T-cell (primary cell): ENCODE measurements at regions not wholly inside any gene's neighbourhood (a gene's known extent, or its start where the extent isn't known, plus 50 kb on each side); places are given as distances from the start of the nearest gene placed in this dataset.

Experiments used
- ATAC-seq, 4 experiments: fragments of 200-7000 bp in 3 of 4; fragments of 150-1000 bp in 1 of 4; cut with Tn5 transposase; replicated peaks in 1 of 4; 1 replicate in 3 of 4; 2 replicates in 1 of 4; pipeline ENCODE4 v1.10.0; 2021; ENCODE audit warnings: moderate library complexity in 3 of 4, mild to moderate bottlenecking in 2 of 4, moderate number of reproducible peaks in 1 of 4
- CTCF ChIA-PET, 2 donors: fragments of 300-600 bp; sonication (Branson Sonifier 250); formaldehyde crosslinking; loops; one replicate each; lab custom pipeline; 2022; ENCODE audit warnings: antibody characterized with exemption in 2 of 2; lab: Charles Lee
- POLR2A ChIA-PET, 2 donors: fragments of 300-600 bp; sonication (Branson Sonifier 250); formaldehyde crosslinking; loops; one replicate each; lab custom pipeline; 2022; ENCODE audit warnings: antibody characterized with exemption in 2 of 2; lab: Charles Lee
- DNase-seq, 35 experiments: peaks; one replicate each; pipeline versions ENCODE4 v3.0.0 to v3.0.0-alpha.2; 2013 to 2023
- H3K27ac ChIP-seq: one replicate; pipeline ENCODE4 v1.5.1; 2013; ENCODE audit warnings: low read length
- H3K27me3 ChIP-seq, 2 experiments: replicated peaks in 1 of 2; 1 replicate in 1 of 2; 2 replicates in 1 of 2; pipeline versions ENCODE4 v1.6.1 to v1.7.0; 2013; ENCODE audit warnings: low read length in 1 of 2, mixed read lengths in 1 of 2; ENCODE audit not compliant: control insufficient read depth in 2 of 2, insufficient read depth in 2 of 2; ENCODE audit errors: extremely low read depth in 1 of 2
- H3K36me3 ChIP-seq, 2 donors: 1 replicate in 1 of 2; 2 replicates in 1 of 2; pipeline versions ENCODE4 v1.6.1 to v1.7.0; 2013; ENCODE audit warnings: low read length in 1 of 2; ENCODE audit not compliant: control insufficient read depth in 2 of 2, insufficient read depth in 1 of 2; ENCODE audit errors: extremely low read depth in 1 of 2
- H3K4me1 ChIP-seq, 2 experiments: 1 replicate in 1 of 2; 2 replicates in 1 of 2; pipeline versions ENCODE4 v1.6.1 to v1.7.0; 2013; ENCODE audit warnings: low read length in 2 of 2, mixed read lengths in 1 of 2; ENCODE audit not compliant: insufficient read depth in 2 of 2, control insufficient read depth in 1 of 2; ENCODE audit errors: extremely low read depth in 1 of 2
- H3K4me3 ChIP-seq, 2 donors: 1 replicate in 1 of 2; 2 replicates in 1 of 2; pipeline versions ENCODE4 v1.5.1 to v1.7.0; 2013; ENCODE audit warnings: mild to moderate bottlenecking in 2 of 2, low read length in 1 of 2, moderate library complexity in 1 of 2; ENCODE audit not compliant: control insufficient read depth in 1 of 2; ENCODE audit errors: extremely low read depth in 1 of 2
- H3K9me3 ChIP-seq: 2 replicates; pipeline ENCODE4 v1.7.0; 2013
- H3K27ac Mint-ChIP-seq, 2 donors: one replicate each; pipeline ENCODE4 v1.8.0; 2020 to 2021; ENCODE audit warnings: mild to moderate bottlenecking in 2 of 2, mixed read lengths in 2 of 2
- H3K27me3 Mint-ChIP-seq, 2 donors: one replicate each; pipeline ENCODE4 v1.8.0; 2021 to 2022; ENCODE audit warnings: mixed read lengths in 2 of 2
- H3K36me3 Mint-ChIP-seq: one replicate; pipeline ENCODE4 v1.8.0; 2021; ENCODE audit warnings: mixed read lengths
- H3K4me1 Mint-ChIP-seq, 3 donors: one replicate each; pipeline ENCODE4 v1.8.0; 2020 to 2022; ENCODE audit warnings: mixed read lengths in 3 of 3, mild to moderate bottlenecking in 1 of 3
- H3K4me3 Mint-ChIP-seq, 3 donors: one replicate each; pipeline ENCODE4 v1.8.0; 2020 to 2022; ENCODE audit warnings: mild to moderate bottlenecking in 3 of 3, mixed read lengths in 3 of 3, moderate library complexity in 3 of 3
- H3K9me3 Mint-ChIP-seq, 3 donors: one replicate each; pipeline ENCODE4 v1.8.0; 2020 to 2022; ENCODE audit warnings: mixed read lengths in 3 of 3
- WGBS: methylation state at CpG from one replicate; pipeline ENCODE4 v1.1.5; 2013; ENCODE audit warnings: missing lambda C conversion rate; ENCODE audit not compliant: insufficient coverage; 5-methylcytosine and 5-hydroxymethylcytosine counted together

DNA sequence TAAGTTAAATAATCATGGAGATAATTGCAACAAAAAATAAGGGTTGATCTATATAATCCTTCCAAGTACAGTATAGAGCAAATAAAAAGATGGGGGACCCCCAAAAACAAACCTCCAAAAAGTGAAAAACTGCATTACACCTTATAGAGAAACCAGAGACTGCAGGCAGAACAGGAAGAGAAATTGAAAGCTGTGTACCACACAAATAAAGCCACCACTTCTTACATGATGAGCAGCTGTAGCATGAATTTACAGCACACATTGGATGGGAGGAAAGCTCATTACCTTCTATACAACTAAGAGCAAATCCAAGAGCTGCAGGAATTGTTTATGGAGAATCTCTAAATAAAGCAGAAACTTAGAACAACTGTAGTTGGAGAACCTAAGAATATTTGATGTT is 152.4 kb upstream of the PDE5A start:
- ATAC-seq (no peak), DNase-seq (no peak)
- Histone ChIP-seq H3K27me3 (no peaks in the 10 kb centered on the region), H3K4me3 (no peak overlapping the region), H3K27ac (no peak overlapping the region), H3K9me3 (no peaks in the 10 kb centered on the region), H3K4me1 (no peaks in the 10 kb centered on the region), H3K36me3 (no peaks in the 10 kb centered on the region)
- Mint-ChIP-seq H3K27ac (no peak overlapping the region), H3K27me3 (peaks cover 0 to 3% of the 10 kb centered on the region in 2 donors), H3K4me3 (no peak overlapping the region), H3K4me1 (no peaks in the 10 kb centered on the region), H3K9me3 (no peaks in the 10 kb centered on the region), H3K36me3 (no peaks in the 10 kb centered on the region)
- ChIA-PET POLR2A (no interaction called here), CTCF (no interaction called here)

GRCh38 chr4:119774840-119775239 is 146.2 kb upstream of the PDE5A start:
- Mint-ChIP-seq H3K27ac (no peak overlapping the region), H3K4me3 (no peak overlapping the region), H3K36me3 (no peaks in the 10 kb centered on the region), H3K4me1 (no peaks in the 10 kb centered on the region), H3K9me3 (no peaks in the 10 kb centered on the region), H3K27me3 (peaks cover 0 to 3% of the 10 kb centered on the region in 2 donors)
- ATAC-seq (no peak), DNase-seq (no peak)
- no peaks in the 10 kb centered on the region for H3K4me1 ChIP-seq
- no peaks in the 10 kb centered on the region for H3K9me3 ChIP-seq
- WGBS: 80% methylated on average over 1 of the region's 2 CpGs
- ChIA-PET POLR2A (no interaction called here), CTCF (no interaction called here)
- H3K27me3 ChIP-seq: no peaks in the 10 kb centered on the region
- H3K36me3 ChIP-seq: no peaks in the 10 kb centered on the region
- no peak overlapping the region for H3K27ac ChIP-seq
- no peak overlapping the region for H3K4me3 ChIP-seq

- Mint-ChIP-seq H3K36me3 (no peaks in the 10 kb centered on the region), H3K27me3 (peaks cover 0 to 3% of the 10 kb centered on the region in 2 donors), H3K9me3 (no peaks in the 10 kb centered on the region), H3K27ac (no peak overlapping the region), H3K4me3 (no peak overlapping the region), H3K4me1 (no peaks in the 10 kb centered on the region)
- ATAC-seq (no peak), DNase-seq (no peak)
- H3K9me3 ChIP-seq: no peaks in the 10 kb centered on the region
- CTCF ChIA-PET: no interaction called here
- no peak overlapping the region for H3K27ac ChIP-seq
- H3K27me3 ChIP-seq: no peaks in the 10 kb centered on the region
- POLR2A ChIA-PET: no interaction called here
- H3K36me3 ChIP-seq: no peaks in the 10 kb centered on the region
- H3K4me1 ChIP-seq: no peaks in the 10 kb centered on the region
- 33% methylated on average over 1 of the region's 1 CpG for WGBS
- H3K4me3 ChIP-seq: no peak overlapping the region
Observed at GRCh38 chr4:119765951-119766350, 137.3 kb upstream of the PDE5A start.

GRCh38 chr4:119765469-119765868 is 136.9 kb upstream of the PDE5A start:
- H3K9me3 ChIP-seq: no peaks in the 10 kb centered on the region
- no peak overlapping the region for H3K4me3 ChIP-seq
- no peaks in the 10 kb centered on the region for H3K36me3 Mint-ChIP-seq
- no CpG with 5 or more reads among the region's 1 CpG for WGBS
- no peak for ATAC-seq
- H3K27me3 Mint-ChIP-seq: peaks cover 0 to 3% of the 10 kb centered on the region in 2 donors
- H3K27ac Mint-ChIP-seq: no peak overlapping the region
- H3K27ac ChIP-seq: no peak overlapping the region
- no peaks in the 10 kb centered on the region for H3K4me1 ChIP-seq
- no peaks in the 10 kb centered on the region for H3K4me1 Mint-ChIP-seq
- ChIA-PET POLR2A (no interaction called here), CTCF (no interaction called here)
- H3K4me3 Mint-ChIP-seq: no peak overlapping the region
- no peaks in the 10 kb centered on the region for H3K36me3 ChIP-seq
- no peaks in the 10 kb centered on the region for H3K27me3 ChIP-seq
- no peak for DNase-seq
- no peaks in the 10 kb centered on the region for H3K9me3 Mint-ChIP-seq

GRCh38 chr4:119763386-119763785 is 134.8 kb upstream of the PDE5A start:
- Histone ChIP-seq H3K27me3 (no peaks in the 10 kb centered on the region), H3K36me3 (no peaks in the 10 kb centered on the region), H3K4me3 (no peak overlapping the region), H3K9me3 (no peaks in the 10 kb centered on the region), H3K4me1 (no peaks in the 10 kb centered on the region), H3K27ac (no peak overlapping the region)
- ChIA-PET POLR2A (interaction anchor here in 1 of 2 donors (0.6 kb wide), 1 partner anchor 38 kb away, joined by 3 read pairs; no protein-coding TSS in a partner anchor), CTCF (interaction anchor here in 1 of 2 donors (0.5 kb wide), 1 partner anchor 194 kb away, joined by 3 read pairs; no protein-coding TSS in a partner anchor)
- Mint-ChIP-seq H3K27ac (no peak overlapping the region), H3K9me3 (no peaks in the 10 kb centered on the region), H3K27me3 (peaks cover 0 to 3% of the 10 kb centered on the region in 2 donors), H3K36me3 (no peaks in the 10 kb centered on the region), H3K4me3 (no peak overlapping the region), H3K4me1 (no peaks in the 10 kb centered on the region)
- DNase-seq: no peak
- no peak for ATAC-seq
- 20% methylated on average over 1 of the region's 1 CpG for WGBS

DNA sequence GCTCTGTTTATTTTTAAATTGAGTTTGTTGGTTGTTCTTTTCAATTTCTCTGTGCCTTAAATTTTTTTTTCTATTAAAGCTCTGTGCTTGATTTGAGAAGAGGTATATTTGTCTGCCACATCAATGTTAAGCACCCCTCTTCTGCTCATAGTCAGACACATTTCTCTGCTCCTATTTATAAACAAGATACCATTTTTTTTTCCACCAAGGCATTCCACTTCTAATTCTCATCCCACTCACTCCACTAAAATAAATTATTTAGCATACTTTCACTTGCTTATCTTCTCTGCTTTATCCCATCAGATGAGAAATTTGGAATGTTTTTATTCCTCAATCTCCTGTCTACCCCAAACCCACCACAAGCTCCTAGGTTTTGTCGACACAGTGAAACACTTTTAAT is 127.0 kb upstream of the PDE5A start:
- no peak overlapping the region for H3K4me3 Mint-ChIP-seq
- WGBS: no CpG with 5 or more reads among the region's 1 CpG
- POLR2A ChIA-PET: no interaction called here

GRCh38 chr4:119752936-119753335 is 124.3 kb upstream of the PDE5A start:
- peaks cover 0 to 7% of the 10 kb centered on the region in 2 donors for H3K27me3 Mint-ChIP-seq
- ATAC-seq (no peak), DNase-seq (no peak)
- no CpG with 5 or more reads among the region's 2 CpGs for WGBS
- no peaks in the 10 kb centered on the region for H3K4me1 Mint-ChIP-seq
- H3K9me3 ChIP-seq: no peaks in the 10 kb centered on the region
- ChIA-PET POLR2A (no interaction called here), CTCF (no interaction called here)
- no peaks in the 10 kb centered on the region for H3K9me3 Mint-ChIP-seq
- H3K36me3 ChIP-seq: no peaks in the 10 kb centered on the region
- H3K27ac Mint-ChIP-seq: no peak overlapping the region
- no peaks in the 10 kb centered on the region for H3K4me1 ChIP-seq
- H3K4me3 ChIP-seq: no peak overlapping the region
- H3K27ac ChIP-seq: no peak overlapping the region
- H3K36me3 Mint-ChIP-seq: no peaks in the 10 kb centered on the region
- H3K4me3 Mint-ChIP-seq: no peak overlapping the region
- no peaks in the 10 kb centered on the region for H3K27me3 ChIP-seq

More for the DNA sequence above, 127.0 kb upstream of the PDE5A start:
- Histone ChIP-seq H3K4me3 (no peak overlapping the region), H3K27ac (no peak overlapping the region), H3K36me3 (no peaks in the 10 kb centered on the region), H3K9me3 (no peaks in the 10 kb centered on the region), H3K4me1 (no peaks in the 10 kb centered on the region), H3K27me3 (no peaks in the 10 kb centered on the region)
- DNase-seq (no peak), ATAC-seq (no peak)
- CTCF ChIA-PET: no interaction called here
- Mint-ChIP-seq H3K36me3 (no peaks in the 10 kb centered on the region), H3K4me1 (no peaks in the 10 kb centered on the region), H3K27ac (no peak overlapping the region), H3K27me3 (peaks cover 0 to 7% of the 10 kb centered on the region in 2 donors), H3K9me3 (no peaks in the 10 kb centered on the region)
